PC-9 (cell line): ENCODE measurements at regions not wholly inside any gene's neighbourhood (a gene's known extent, or its start where the extent isn't known, plus 50 kb on each side); places are given as distances from the start of the nearest gene placed in this dataset.

Source experiments
- BruUV-seq: library from RNA; stranded (reverse); fragments of 400-500 nt; replicated peaks from 2 replicates; lab custom pipeline; 2021; lab: Mats Ljungman, UMichigan
- CTCF ChIA-PET: fragments of 300-600 bp; sonication (Branson Sonifier 250); formaldehyde crosslinking; loops from one replicate; lab custom pipeline; 2022; ENCODE audit warnings: antibody characterized with exemption; lab: Charles Lee
- POLR2A ChIA-PET: fragments of 300-600 bp; sonication (Branson Sonifier 250); formaldehyde crosslinking; loops from one replicate; lab custom pipeline; 2022; ENCODE audit warnings: antibody characterized with exemption; ENCODE audit not compliant: unreplicated experiment; lab: Charles Lee
- DNase-seq, 2 experiments: peaks; one replicate each; pipeline versions ENCODE4 v3.0.0 to v3.0.0-alpha.2; 2015 to 2022; ENCODE audit warnings: mixed read lengths in 1 of 2
- H2AFZ ChIP-seq: fragments of 200-600 bp; sonication (generic); 2 replicates; pipeline ENCODE4 v1.8.1; 2017; ENCODE audit warnings: antibody characterized with exemption
- H3F3A ChIP-seq: fragments of 200-600 bp; sonication (generic); 2 replicates; pipeline ENCODE4 v1.8.1; 2017; ENCODE audit warnings: antibody characterized with exemption, mild to moderate bottlenecking, low read depth; ENCODE audit not compliant: insufficient read depth
- H3K27ac ChIP-seq: fragments of 200-600 bp; sonication (generic); 2 replicates; pipeline ENCODE4 v1.6.1; 2016; ENCODE audit warnings: mixed run types
- H3K27me3 ChIP-seq: fragments of 200-600 bp; sonication (generic); 2 replicates; pipeline ENCODE4 v1.6.1; 2016; ENCODE audit warnings: low read depth, mixed run types; ENCODE audit not compliant: insufficient read depth
- H3K36me3 ChIP-seq: fragments of 200-600 bp; sonication (generic); 2 replicates; pipeline ENCODE4 v1.6.1; 2016; ENCODE audit warnings: low read depth, mixed run types
- H3K4me1 ChIP-seq: fragments of 200-600 bp; sonication (generic); replicated peaks from 2 replicates; pipeline ENCODE4 v1.6.1; 2016; ENCODE audit warnings: mixed run types; ENCODE audit not compliant: insufficient read depth
- H3K4me2 ChIP-seq: fragments of 200-600 bp; sonication (generic); 2 replicates; pipeline ENCODE4 v1.6.1; 2017; ENCODE audit warnings: mixed run types
- H3K4me3 ChIP-seq: fragments of 200-600 bp; sonication (generic); 2 replicates; pipeline ENCODE4 v1.6.1; 2016; ENCODE audit warnings: mixed run types
- H3K79me2 ChIP-seq: fragments of 200-600 bp; sonication (generic); 2 replicates; pipeline ENCODE4 v1.6.1; 2017; ENCODE audit warnings: low read depth, mixed run types
- H3K9me2 ChIP-seq: fragments of 200-600 bp; sonication (generic); 2 replicates; pipeline ENCODE4 v1.8.1; 2017; ENCODE audit warnings: mild to moderate bottlenecking; ENCODE audit not compliant: insufficient read depth
- H3K9me3 ChIP-seq: fragments of 200-600 bp; sonication (generic); 2 replicates; pipeline ENCODE4 v1.8.1; 2016; ENCODE audit warnings: low read depth; ENCODE audit not compliant: insufficient read depth
- H4K20me1 ChIP-seq: fragments of 200-600 bp; sonication (generic); 2 replicates; pipeline ENCODE4 v1.8.1; 2017; ENCODE audit not compliant: insufficient read depth
- EZH2 ChIP-seq: fragments of 200-600 bp; sonication (generic); IDR thresholded peaks from 2 replicates; pipeline ENCODE4 v1.8.0; 2017; ENCODE audit warnings: antibody characterized with exemption, low read depth
- intact Hi-C: fragments of 100-400 bp; cut with micrococcal nuclease; formaldehyde crosslinking; loops from one replicate; pipeline ENCODE4 v1.10.0; 2022; ENCODE audit not compliant: unreplicated experiment
- TF ChIP-seq, protein P1 (sequence below): fragments of 200-600 bp; sonication (generic); conservative IDR thresholded peaks from 2 replicates; pipeline ENCODE4 v1.6.1; 2017; ENCODE audit warnings: mixed run types, antibody characterized with exemption, mild to moderate bottlenecking, moderate library complexity

- Histone ChIP-seq H3K27ac (no peak overlapping the region), H3K79me2 (no peaks in the 10 kb centered on the region), H4K20me1 (no peaks in the 10 kb centered on the region), H3K9me3 (no peaks in the 10 kb centered on the region), H3K4me1 (peaks cover 35% of the 10 kb centered on the region), H3K4me3 (no peak overlapping the region), H3K27me3 (no peaks in the 10 kb centered on the region), H3K9me2 (no peaks in the 10 kb centered on the region), H2AFZ (no peak overlapping the region), H3F3A (peaks cover 9% of the 10 kb centered on the region; the same call in 1 of the 2 replicates), H3K36me3 (no peaks in the 10 kb centered on the region), H3K4me2 (no peak overlapping the region; the same call in 1 of the 2 replicates)
- no peak for TF ChIP-seq EZH2
- TF ChIP-seq, protein P1, sequence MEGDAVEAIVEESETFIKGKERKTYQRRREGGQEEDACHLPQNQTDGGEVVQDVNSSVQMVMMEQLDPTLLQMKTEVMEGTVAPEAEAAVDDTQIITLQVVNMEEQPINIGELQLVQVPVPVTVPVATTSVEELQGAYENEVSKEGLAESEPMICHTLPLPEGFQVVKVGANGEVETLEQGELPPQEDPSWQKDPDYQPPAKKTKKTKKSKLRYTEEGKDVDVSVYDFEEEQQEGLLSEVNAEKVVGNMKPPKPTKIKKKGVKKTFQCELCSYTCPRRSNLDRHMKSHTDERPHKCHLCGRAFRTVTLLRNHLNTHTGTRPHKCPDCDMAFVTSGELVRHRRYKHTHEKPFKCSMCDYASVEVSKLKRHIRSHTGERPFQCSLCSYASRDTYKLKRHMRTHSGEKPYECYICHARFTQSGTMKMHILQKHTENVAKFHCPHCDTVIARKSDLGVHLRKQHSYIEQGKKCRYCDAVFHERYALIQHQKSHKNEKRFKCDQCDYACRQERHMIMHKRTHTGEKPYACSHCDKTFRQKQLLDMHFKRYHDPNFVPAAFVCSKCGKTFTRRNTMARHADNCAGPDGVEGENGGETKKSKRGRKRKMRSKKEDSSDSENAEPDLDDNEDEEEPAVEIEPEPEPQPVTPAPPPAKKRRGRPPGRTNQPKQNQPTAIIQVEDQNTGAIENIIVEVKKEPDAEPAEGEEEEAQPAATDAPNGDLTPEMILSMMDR: no peak
- peak in 1 of 2 experiments; percentile 71 for DNase-seq
- intact Hi-C loops: no loop called here
- CTCF ChIA-PET: interaction anchor here (1.0 kb wide), 1 partner anchor 176 kb away, joined by 4 read pairs; no protein-coding TSS in a partner anchor
- POLR2A ChIA-PET: no interaction called here
- no TSS peak for BruUV-seq
Measured at GRCh38 chr11:13140028-13140870, 131.1 kb downstream of the RASSF10 start.

GRCh38 chr11:13140873-13141655 is 131.9 kb downstream of the RASSF10 start:
- ChIA-PET POLR2A (no interaction called here), CTCF (no interaction called here)
- Histone ChIP-seq H3K79me2 (no peaks in the 10 kb centered on the region), H3K9me2 (no peaks in the 10 kb centered on the region), H3K36me3 (no peaks in the 10 kb centered on the region), H3K27me3 (no peaks in the 10 kb centered on the region), H3K27ac (no peak overlapping the region), H4K20me1 (no peaks in the 10 kb centered on the region), H3K4me1 (peaks cover 35% of the 10 kb centered on the region), H3K4me2 (no peak overlapping the region; the same call in 1 of the 2 replicates), H3F3A (peaks cover 9% of the 10 kb centered on the region; the same call in 1 of the 2 replicates), H2AFZ (no peak overlapping the region), H3K9me3 (no peaks in the 10 kb centered on the region), H3K4me3 (no peak overlapping the region)
- intact Hi-C loops: no loop called here
- TF ChIP-seq EZH2: no peak
- TF ChIP-seq, protein P1: no peak
- no peak for DNase-seq
- no TSS peak for BruUV-seq

DNA sequence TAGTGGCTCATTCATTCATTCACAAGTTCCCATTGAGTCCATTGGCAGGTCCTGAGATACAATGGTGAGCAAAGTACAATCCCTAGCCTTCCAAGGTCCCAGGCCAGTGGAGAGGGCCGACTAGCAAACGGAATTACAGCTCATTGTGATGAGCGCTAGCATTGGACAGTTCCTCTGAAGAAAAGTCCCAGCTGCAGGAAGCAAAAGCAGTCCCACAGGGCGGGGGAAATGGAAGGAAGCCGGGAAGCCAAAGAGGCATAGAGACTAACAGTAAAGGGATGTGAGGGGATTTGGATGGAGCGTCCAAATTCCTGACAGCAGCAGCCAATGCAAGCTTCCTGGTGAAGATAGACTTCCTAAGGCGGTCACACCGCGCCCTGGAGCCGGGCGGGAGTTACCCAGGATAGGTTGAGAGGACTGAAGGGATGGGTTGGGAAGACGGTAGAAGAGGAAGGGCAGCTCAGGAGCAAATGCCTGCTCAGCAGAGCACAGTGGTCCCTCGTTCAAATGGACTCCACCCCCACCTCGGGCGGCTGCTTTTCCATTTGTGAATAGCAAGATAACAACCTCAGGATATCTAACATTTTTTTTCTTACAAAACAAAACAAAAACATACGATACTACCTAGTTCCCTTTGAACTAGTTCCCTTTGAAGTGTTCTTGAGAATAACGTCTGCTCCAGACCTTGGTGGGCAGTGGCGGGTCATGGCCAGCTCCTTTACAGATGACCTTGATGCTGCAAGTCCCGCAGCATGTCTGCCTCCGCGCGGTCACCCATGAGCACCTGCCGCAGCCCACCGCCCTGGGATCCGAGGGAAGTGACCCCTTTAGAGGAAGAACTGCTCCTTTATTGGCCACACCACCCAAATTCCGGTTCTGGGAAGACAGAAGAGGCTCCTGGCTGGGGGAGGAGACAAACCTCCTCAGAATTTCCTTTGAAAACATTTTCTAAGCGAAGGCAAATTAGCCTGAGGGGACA is 132.9 kb downstream of the RASSF10 start:
- no peak overlapping the region for H3K4me2 ChIP-seq
- no peaks in the 10 kb centered on the region for H3K9me3 ChIP-seq
- H2AFZ ChIP-seq: no peak overlapping the region
- H4K20me1 ChIP-seq: no peaks in the 10 kb centered on the region
- POLR2A ChIA-PET: no interaction called here
- DNase-seq: no peak
- no peak overlapping the region for H3K27ac ChIP-seq
- no TSS peak for BruUV-seq
- intact Hi-C loops: no loop called here
- TF ChIP-seq, protein P1: no peak
- TF ChIP-seq EZH2: no peak
- peaks cover 9% of the 10 kb centered on the region; the same call in 1 of the 2 replicates for H3F3A ChIP-seq
- CTCF ChIA-PET: no interaction called here
- no peaks in the 10 kb centered on the region for H3K9me2 ChIP-seq
- H3K4me3 ChIP-seq: no peak overlapping the region
- peaks cover 35% of the 10 kb centered on the region for H3K4me1 ChIP-seq
- H3K27me3 ChIP-seq: no peaks in the 10 kb centered on the region
- no peaks in the 10 kb centered on the region for H3K79me2 ChIP-seq
- no peaks in the 10 kb centered on the region for H3K36me3 ChIP-seq
